Mesodermal cell (in vitro differentiated cells): ENCODE measurements at regions not wholly inside any gene's neighbourhood (a gene's known extent, or its start where the extent isn't known, plus 50 kb on each side); places are given as distances from the start of the nearest gene placed in this dataset.
"Not testable (repeated sequence)": the region's sequence is repeated elsewhere in the genome, so short reads cannot be mapped to it uniquely, and the experiment has no call there.

Experiments
- H3K27ac ChIP-seq: 2 replicates; pipeline ENCODE4 v1.7.0; 2013; ENCODE audit warnings: mild to moderate bottlenecking, low read depth, low read length, moderate library complexity; ENCODE audit not compliant: severe bottlenecking
- H3K36me3 ChIP-seq: 2 replicates; pipeline ENCODE4 v1.7.1; 2013; ENCODE audit warnings: mild to moderate bottlenecking, low read length, moderate library complexity; ENCODE audit not compliant: control insufficient read depth, insufficient read depth
- H3K4me1 ChIP-seq: one replicate; pipeline ENCODE4 v1.7.1; 2013; ENCODE audit warnings: mild to moderate bottlenecking, low read length; ENCODE audit not compliant: insufficient read depth, control insufficient read depth, poor library complexity, severe bottlenecking
- H3K4me3 ChIP-seq: 2 replicates; pipeline ENCODE4 v1.7.0; 2013; ENCODE audit warnings: low read length, control low read depth, mild to moderate bottlenecking; ENCODE audit not compliant: insufficient read depth, poor library complexity, severe bottlenecking; ENCODE audit errors: extremely low read depth
- H3K9me3 ChIP-seq: 2 replicates; pipeline ENCODE4 v1.7.1; 2013; ENCODE audit warnings: mild to moderate bottlenecking, low read length, moderate library complexity; ENCODE audit not compliant: control insufficient read depth
- WGBS, 2 experiments: methylation state at CpG; one replicate each; pipeline ENCODE4 v1.1.5; 2013; ENCODE audit warnings: missing lambda C conversion rate in 2 of 2; ENCODE audit not compliant: insufficient coverage in 2 of 2; 5-methylcytosine and 5-hydroxymethylcytosine counted together

DNA sequence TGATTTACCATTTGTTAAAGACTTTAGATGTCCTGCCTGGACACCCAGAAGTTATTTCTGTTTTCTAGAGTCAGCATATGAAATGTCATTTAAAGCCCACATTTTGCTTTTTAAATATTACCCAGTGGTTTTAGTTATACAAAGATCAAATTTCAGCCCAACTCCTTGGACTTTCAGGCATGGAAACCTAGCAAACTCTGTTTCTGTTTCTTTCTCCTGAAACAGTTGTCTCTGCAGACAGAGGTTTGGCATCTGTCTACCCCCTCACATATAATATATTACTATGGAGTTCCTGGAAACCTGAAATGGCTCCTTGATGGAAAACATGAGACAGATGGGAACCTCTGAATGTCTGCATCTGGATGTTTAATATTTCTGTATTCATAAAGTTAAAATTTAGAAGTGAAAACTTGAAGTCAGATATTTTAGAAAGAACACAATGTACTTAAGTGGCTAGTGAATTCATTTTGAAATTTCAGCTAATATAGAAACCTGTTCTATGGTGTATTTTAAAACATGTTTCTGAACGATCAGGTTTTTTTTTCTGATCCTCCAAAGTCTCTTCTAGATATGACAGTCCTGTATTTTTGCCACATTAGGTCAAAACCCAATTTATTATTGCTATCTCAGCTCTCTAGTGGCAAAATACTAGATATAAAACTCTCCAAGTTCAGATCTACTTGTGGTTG lies 743.3 kb downstream of the CD109 start:
- 83% methylated on average over 1 of the region's 1 CpG; no CpG with 5 or more reads in 1 of the 2 experiments for WGBS, 2 experiments

DNA sequence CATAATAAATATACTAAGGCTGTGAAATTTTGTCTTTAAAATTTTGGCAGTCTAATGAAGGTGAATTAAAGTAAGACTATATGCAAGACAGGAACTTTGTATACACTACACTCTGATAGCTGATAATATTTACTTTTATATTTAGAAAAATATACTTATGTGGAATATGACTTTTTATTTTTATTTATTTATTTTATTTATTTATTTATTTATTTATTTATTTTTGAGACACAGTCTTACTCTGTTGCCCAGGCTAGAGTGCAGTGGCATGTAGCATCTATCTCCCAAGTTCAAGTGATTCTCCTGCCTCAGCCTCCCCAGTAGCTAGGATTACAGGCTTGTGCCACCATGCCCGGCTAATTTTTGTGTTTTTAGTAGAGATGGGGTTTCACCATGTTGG lies 742.4 kb downstream of the CD109 start:
- H3K36me3 ChIP-seq, H3K4me3 ChIP-seq, H3K4me1 ChIP-seq, H3K27ac ChIP-seq, H3K9me3 ChIP-seq: not testable (repeated sequence)
- no CpG with 5 or more reads among the region's 1 CpG for WGBS, 2 experiments

More for the DNA sequence above, 743.3 kb downstream of the CD109 start:
- Histone ChIP-seq H3K27ac (no peak overlapping the region), H3K9me3 (no peaks in the 10 kb centered on the region), H3K36me3 (no peaks in the 10 kb centered on the region), H3K4me3 (no peak overlapping the region), H3K4me1 (no peaks in the 10 kb centered on the region)

DNA sequence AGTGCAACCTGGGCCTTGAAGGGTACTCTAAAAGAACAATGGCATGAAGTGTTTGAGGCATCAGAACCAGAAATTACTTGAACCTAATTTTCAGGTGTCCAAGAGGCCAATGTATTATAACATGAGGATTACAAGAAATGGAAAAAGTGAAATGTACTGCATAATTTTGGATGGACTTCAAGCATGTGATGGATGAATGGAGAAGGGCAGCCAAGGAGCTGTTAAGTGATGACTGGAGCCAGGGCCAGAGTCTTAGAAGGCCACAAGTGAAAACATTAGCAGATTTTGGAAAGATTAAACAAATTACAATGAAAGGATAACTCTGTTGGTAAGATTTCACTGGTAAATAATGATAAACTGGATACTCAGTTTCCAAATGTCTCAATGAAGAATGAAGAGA lies 738.2 kb downstream of the CD109 start:
- Histone ChIP-seq H3K4me3 (no peak overlapping the region), H3K4me1 (no peaks in the 10 kb centered on the region), H3K27ac (no peak overlapping the region), H3K9me3 (no peaks in the 10 kb centered on the region), H3K36me3 (no peaks in the 10 kb centered on the region)

DNA sequence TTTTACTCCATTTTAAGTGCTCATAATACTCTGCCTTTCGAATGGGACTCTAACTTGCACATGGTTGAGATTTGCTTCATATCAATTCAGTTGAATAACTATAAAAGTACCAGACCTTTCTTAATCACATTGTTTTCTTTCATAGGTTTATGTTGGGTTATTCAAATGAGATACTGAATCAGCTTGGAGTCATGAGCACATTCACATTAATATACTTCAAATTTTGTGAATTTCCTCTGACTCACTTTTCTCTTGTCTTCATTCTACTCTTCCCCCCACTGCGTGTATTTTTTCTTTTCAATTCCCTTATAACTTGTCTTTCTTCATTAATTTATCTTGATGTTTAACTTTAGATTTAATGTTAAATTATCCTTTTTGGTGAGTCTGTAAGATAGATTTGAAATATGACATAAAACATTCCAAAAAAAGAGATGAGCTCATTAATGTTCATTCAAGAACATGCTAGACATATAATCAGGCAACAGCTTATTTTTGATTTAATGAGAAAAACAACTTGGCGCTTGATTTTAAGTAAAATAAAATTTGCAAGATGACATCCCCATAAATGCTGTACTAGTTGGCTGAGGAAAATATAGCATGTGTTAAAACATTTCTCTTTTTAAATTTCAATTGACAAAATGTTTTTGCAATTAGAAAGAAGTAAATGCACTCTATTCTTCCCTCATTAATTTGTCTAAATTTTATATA lies 736.0 kb downstream of the CD109 start:
- H3K27ac ChIP-seq: no peak overlapping the region
- H3K4me3 ChIP-seq: no peak overlapping the region
- H3K4me1 ChIP-seq: no peaks in the 10 kb centered on the region
- WGBS, 2 experiments: no CpG with 5 or more reads among the region's 3 CpGs
- H3K9me3 ChIP-seq: no peaks in the 10 kb centered on the region
- H3K36me3 ChIP-seq: no peaks in the 10 kb centered on the region

DNA sequence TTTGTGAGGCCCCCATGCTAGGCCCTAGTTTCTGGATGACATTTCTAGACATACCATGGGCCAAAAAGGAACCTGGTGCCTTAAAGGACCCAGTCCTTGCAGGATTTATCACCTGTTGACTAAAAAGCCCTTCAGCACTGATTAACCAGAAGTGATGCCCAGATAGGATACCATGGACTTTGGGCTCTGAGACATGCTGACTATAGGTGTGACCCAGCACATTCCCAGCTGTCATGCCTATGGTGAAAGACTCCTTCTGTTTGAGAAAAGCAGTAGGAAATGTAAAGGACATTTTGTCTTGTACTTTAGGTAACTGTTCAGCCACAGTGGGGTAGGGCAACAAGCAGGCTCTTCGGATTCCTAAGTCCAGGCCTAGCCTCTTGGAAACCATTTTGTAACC lies 724.2 kb downstream of the CD109 start:
- H3K27ac ChIP-seq: no peak overlapping the region
- H3K4me1 ChIP-seq: no peaks in the 10 kb centered on the region
- 57 to 100% methylated on average over 1 of the region's 1 CpG for WGBS, 2 experiments
- H3K36me3 ChIP-seq: no peaks in the 10 kb centered on the region
- no peak overlapping the region for H3K4me3 ChIP-seq
- H3K9me3 ChIP-seq: no peaks in the 10 kb centered on the region

DNA sequence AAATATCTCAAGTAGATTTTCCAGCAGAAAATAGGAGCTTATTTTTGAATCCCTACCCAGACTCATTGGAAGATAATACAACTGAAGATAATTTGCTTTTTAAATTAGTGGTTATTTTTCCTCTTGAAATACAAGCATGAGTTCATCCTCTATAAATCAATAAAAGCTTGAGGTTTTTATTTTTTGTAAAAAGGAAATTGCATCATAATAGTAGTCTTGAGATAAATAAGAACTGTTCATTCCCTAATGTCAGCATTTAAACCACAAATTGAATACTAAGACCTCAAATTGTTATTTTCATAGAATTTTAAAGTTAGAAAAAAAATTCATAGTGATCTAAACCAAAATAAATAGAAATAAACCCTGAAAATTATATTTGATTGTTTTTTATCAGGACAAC lies 719.1 kb downstream of the CD109 start:
- Histone ChIP-seq H3K9me3 (no peaks in the 10 kb centered on the region), H3K4me1 (no peaks in the 10 kb centered on the region), H3K4me3 (no peak overlapping the region), H3K27ac (no peak overlapping the region), H3K36me3 (no peaks in the 10 kb centered on the region)

DNA sequence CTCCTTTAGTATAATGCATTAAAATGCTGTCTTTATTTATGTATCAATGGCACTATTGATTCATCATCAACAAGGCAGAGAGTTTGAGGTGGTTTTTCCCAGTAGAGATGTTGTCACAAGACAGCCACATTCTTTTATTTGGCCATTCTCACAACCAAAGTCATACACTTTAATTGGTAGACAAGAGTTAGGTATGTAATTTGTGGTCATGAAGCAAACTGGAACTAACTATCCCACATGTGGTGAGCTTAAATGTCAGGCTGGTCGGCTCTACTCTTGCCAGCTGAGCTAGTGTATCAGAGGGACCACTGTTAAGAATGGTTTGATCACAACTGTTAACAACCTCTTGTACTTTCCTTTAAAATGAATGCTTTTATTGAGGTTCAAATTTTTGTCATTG lies 714.6 kb downstream of the CD109 start:
- 100% methylated on average over 1 of the region's 1 CpG; no CpG with 5 or more reads in 1 of the 2 experiments for WGBS, 2 experiments
- Histone ChIP-seq H3K4me3 (no peak overlapping the region), H3K36me3 (no peaks in the 10 kb centered on the region), H3K9me3 (no peaks in the 10 kb centered on the region), H3K27ac (no peak overlapping the region), H3K4me1 (no peaks in the 10 kb centered on the region)

DNA sequence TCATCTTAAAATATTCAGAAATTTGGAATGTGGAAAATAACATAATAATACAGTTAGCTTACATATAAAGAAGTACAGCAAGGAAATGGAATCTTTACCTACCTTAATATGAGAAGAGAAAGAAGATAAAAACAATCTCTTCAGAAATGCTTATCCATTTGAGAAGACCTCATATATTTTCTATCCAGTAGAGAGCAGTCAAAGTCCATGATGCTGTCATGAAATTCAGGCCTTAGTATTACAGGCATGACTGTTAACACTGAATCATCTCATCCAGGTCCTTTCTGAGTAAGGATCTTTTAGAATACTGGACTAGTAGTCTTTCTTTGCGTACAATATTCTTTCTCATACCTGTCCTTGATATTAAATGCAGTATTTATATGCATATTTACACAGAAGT lies 713.4 kb downstream of the CD109 start:
- no peaks in the 10 kb centered on the region for H3K4me1 ChIP-seq
- no peaks in the 10 kb centered on the region for H3K36me3 ChIP-seq
- H3K27ac ChIP-seq: no peak overlapping the region
- no peaks in the 10 kb centered on the region for H3K9me3 ChIP-seq
- no CpG with 5 or more reads among the region's 1 CpG for WGBS, 2 experiments
- H3K4me3 ChIP-seq: no peak overlapping the region

DNA sequence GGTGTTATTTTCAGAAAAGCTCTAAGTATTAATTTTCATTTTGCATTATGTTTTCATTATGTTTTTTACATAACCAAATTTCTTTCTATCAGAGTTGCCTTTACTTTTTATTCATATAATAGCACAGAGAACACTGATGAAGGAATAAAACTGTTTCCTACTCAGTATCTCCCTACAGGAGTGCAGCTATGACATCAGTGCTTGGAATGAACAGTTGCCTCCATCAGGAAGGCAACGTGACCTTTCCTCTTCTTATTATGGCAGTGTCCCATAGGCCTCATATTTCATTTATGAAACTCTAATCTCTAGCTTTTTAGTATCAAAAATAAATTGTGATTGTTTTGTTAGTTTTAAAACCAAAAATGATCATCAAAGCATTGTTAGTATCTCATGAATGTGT lies 712.8 kb downstream of the CD109 start:
- H3K27ac ChIP-seq: no peak overlapping the region
- WGBS, 2 experiments: no CpG with 5 or more reads among the region's 1 CpG
- no peaks in the 10 kb centered on the region for H3K4me1 ChIP-seq

DNA sequence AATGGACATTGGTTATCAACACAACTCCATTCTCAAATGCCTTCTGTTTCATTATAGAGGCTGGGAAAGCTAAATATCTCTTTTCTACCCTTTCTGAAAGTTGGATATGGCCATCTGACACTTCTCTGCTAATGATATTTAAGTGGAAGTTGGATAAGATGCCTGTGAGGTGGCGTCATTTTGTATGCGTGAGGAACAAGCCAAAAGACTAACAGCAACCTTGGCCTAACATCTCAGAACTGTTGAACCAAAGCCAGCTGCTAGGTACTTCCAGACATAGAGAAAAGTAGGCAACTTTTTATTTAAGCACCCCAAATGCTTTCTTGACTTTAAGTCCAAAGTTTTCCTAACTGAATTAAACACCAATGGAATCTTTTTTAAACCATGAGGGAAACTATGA lies 708.4 kb downstream of the CD109 start:
- Histone ChIP-seq H3K9me3 (no peaks in the 10 kb centered on the region), H3K27ac (no peak overlapping the region), H3K4me1 (no peaks in the 10 kb centered on the region), H3K36me3 (no peaks in the 10 kb centered on the region), H3K4me3 (no peak overlapping the region)
- WGBS, 2 experiments: 88% methylated on average over 2 of the region's 2 CpGs; no CpG with 5 or more reads in 1 of the 2 experiments

More for the DNA sequence above, 712.8 kb downstream of the CD109 start:
- no peaks in the 10 kb centered on the region for H3K9me3 ChIP-seq
- H3K4me3 ChIP-seq: no peak overlapping the region
- no peaks in the 10 kb centered on the region for H3K36me3 ChIP-seq

DNA sequence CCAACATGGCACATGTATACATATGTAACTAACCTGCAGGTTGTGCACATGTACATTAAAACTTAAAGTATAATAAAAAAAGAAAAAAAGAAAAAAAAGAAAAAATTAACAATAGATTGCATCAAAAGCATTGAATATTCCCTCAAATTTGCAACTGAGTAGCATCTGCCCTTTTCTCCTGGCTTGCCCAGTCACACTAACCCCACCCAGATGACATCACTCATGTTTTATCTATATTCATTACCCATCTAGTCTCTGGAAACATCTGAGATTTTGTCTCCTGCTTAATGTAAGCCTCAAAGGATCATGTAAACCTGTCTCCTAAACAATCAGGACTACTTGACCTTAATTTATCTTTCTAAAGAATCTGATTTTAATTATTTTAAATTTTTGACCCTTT lies 706.8 kb downstream of the CD109 start:
- no peaks in the 10 kb centered on the region for H3K9me3 ChIP-seq
- H3K27ac ChIP-seq: no peak overlapping the region
- no peaks in the 10 kb centered on the region for H3K4me1 ChIP-seq
- H3K4me3 ChIP-seq: no peak overlapping the region
- no peaks in the 10 kb centered on the region for H3K36me3 ChIP-seq
